Amniotic epithelial cell (primary cell): ENCODE measurements at regions not wholly inside any gene's neighbourhood (a gene's known extent, or its start where the extent isn't known, plus 50 kb on each side); places are given as distances from the start of the nearest gene placed in this dataset.

ENCODE experiments used
- DNase-seq: peaks from one replicate; pipeline ENCODE4 v3.0.0-alpha.2; 2010; ENCODE audit warnings: low read depth

- no peak for DNase-seq
These were observed 376.2 kb downstream of the SOX11 start for GRCh38 chr2:6068429-6068828.

DNA sequence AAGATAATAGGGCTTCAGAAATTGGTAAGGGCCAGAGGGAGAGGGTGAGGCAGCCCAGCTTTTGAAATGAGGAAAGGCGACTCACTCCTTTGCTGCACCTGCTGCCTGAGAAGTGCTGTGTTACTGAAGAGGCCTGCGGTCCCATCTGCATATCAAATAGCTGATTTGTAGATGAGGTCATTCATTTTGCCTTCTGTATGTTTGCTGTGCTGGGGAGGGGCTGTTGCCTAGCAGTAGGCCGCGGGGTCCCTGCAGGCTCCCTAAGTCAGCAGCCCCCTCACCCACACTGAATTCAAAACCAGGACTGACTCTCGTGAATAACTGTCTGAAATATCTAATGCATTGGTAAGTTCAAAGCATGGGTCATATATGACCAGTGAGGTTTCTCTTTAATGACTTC is 377.2 kb downstream of the SOX11 start:
- no peak for DNase-seq

GRCh38 chr2:6071519-6071918 is 379.3 kb downstream of the SOX11 start:
- DNase-seq: no peak

- no peak for DNase-seq
These were observed 380.1 kb downstream of the SOX11 start for GRCh38 chr2:6072276-6072675.

GRCh38 chr2:6072768-6073167 is 380.6 kb downstream of the SOX11 start:
- DNase-seq: no peak

DNA sequence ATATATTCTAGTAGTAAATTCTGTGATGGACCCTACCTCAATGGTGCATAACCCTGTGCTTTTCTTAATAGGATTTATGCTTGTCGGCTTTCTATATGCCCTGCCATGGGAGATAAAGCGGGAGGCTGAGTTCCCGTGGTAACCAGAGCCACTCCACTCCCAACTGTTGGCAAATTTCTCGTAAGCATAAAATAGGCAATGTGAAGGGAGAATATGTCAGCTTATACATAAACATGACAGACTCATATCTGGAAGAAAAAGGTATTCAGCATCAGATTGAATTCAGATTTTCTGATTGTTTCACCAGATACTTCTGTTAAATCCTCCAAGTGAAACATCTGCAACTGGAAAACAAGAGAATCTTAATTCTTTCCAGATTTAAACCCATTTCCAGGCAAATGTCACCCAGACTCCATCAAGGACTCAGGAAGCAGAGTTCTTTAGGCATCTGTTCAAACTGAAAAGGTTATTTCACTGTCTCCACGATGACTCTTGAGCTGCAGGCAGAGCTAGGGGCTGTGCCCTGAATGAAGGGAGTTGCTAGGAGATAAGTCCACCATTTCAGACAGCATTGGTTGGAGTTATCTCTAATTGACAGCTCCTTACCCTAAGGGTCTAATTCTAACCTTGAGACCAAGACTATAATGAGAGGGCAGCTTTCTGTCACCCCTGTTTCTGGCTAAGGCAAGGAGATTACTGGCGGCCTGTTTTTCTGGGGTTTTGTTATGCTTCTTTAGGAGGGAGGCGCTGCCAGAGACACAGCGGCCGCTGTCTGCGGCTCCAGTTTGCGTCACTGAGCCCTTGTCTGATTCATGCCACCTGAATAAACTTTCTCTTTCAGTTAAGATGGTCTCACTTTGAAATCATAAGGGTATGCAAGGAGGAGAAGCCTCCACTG is 381.3 kb downstream of the SOX11 start:
- peak; percentile 12 for DNase-seq

- no peak for DNase-seq
These were observed 382.0 kb downstream of the SOX11 start for GRCh38 chr2:6074089-6074643.

DNA sequence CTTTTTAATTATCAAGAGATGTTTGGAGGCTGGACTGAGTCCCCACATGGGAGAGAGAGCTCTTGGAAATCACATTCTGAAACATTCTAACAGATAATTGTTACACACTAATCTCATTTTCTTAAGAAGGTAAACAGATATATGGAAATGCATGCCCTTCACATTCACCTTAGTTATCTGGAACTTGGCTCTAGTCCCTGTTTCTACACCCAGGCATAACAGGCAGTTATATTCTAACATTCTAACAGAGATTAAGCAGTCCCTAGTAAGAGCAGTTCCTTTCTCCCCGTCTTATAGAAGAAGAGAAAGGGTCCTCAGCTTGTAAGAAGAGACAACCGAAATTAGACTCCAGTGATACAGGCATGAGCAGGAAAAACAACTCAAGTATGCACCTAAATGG is 385.4 kb downstream of the SOX11 start:
- no peak for DNase-seq

- DNase-seq: no peak
These were observed 386.2 kb downstream of the SOX11 start for GRCh38 chr2:6078414-6078813.

DNA sequence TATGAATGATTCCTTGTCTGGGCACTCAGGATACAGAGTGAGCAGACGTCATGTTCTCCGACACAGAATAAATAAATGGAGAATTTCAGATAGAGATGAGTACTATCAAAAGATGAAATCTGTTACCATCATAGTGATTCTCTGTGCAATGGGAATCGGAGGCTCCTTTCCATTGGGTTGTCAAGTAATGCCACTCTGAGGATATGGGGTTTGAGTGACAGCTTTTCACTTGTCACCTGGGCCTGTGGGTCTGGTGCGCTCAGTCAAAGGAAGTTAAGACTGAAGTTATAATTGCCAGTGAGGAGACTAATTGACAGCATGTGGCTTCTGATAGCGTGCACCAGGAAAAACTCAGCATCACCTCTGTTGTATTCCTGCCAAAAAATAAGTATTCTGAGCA is 387.2 kb downstream of the SOX11 start:
- no peak for DNase-seq

DNA sequence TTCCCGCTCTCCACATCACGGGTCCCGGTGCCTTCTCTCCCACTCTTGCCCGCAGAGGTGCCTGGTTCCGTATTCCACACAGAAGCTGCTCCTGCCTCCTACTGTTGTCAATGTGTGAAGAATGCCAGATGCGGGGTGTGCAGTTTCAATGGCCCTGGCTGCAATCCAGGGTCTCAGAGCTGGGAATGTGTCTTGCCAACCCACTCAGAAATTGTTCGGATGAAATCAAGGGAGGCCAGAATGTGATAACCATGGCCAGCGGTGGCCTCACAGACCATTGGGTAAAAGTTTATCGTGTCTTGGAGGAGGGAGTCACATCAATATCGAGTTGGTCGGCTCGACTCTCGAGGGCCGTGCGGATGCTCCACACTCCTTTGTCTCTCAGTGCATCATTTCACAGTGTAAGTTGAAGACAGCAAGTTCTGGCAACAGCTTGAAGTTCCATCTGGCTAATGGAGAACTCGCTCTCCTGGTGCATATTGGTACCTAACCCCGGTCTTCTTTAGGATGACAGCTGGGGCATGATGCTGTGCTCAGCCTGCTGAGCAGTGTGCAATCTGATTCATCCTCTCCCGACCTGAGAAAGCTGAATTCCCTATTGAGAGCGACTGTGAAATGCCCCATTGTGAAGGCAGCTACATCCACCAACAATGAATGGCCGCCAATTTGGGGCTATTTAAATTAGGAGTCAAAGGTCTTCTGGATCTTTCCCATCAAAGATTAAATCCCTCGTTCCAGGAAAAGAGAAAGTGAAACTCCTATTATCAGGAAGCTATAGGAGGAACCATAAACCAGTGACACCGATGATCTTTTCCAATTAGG is 389.0 kb downstream of the SOX11 start:
- no peak for DNase-seq

DNA sequence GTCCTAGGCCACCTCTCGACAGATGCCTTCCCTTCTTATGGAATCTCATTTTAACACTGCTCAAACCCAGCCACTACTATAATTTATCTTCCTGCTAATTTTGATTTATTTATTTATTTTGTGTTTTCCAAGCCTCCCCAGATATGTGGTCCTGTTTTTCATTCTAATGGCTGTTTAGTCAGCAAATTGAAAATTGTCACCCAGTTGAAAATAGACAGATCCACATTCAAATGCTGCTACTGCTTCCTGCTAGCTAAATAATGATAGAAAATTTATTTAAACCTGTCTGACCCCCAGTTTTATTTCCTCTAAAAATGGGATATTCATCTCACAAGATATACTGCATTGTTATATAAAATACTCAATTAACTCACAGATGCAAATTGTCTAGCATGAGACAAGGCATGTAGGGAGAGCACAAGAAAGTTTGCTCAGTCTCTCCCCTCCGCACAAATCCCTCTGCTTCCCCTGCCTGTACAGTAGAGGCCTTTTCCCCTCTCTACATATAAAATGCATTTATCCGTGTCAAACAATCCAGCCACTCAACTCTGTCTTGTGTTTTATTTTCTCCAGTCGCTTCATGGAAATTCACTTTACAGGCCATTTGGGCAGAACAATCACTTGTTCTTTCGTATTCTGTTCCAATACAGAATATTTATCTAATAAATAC is 389.9 kb downstream of the SOX11 start:
- DNase-seq: no peak

DNA sequence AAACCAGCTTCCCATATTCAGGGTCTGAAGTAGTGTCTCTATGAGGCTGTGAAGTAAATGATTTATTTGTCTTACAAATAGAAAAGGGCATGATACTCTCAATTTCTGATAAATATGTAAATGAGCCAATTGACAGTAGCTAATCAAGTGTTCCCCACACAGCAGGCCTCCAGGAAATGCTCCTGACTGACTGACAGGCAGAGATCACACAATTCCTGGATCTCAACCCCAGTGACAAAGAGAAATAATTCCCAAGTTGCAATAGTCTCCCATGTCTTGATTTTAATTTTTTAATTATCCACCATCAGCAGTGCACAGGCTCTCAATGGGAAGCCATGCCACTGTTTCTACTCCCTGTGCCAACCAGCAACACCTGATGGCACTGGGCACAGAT is 390.4 kb downstream of the SOX11 start:
- DNase-seq: no peak

- DNase-seq: no peak
These were observed 391.0 kb downstream of the SOX11 start for GRCh38 chr2:6083136-6083535.

DNA sequence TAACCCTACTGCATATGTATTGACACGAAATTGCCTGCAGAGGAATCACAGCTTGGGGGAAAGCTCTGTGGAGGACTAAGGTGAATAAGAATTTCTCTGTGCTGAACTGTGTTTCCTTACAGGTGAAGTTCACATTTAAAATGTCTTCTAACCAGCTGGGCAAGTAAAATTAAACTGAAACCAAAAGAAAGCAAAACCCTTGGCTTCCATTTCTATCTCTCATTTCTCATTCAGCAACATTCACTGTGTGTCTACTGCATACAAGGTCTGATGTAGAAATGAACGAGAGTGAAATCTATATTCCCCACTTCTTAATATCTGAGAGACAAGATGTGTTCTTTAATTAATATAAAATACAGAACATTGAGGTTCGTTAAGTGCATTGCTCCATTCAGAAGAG is 397.3 kb downstream of the SOX11 start:
- no peak for DNase-seq

GRCh38 chr2:6103372-6103771 is 411.2 kb downstream of the SOX11 start:
- DNase-seq: no peak

GRCh38 chr2:6103949-6104348 is 411.8 kb downstream of the SOX11 start:
- no peak for DNase-seq

GRCh38 chr2:6107290-6107689 is 415.1 kb downstream of the SOX11 start:
- no peak for DNase-seq

GRCh38 chr2:6109831-6110230 is 417.6 kb downstream of the SOX11 start:
- no peak for DNase-seq

DNA sequence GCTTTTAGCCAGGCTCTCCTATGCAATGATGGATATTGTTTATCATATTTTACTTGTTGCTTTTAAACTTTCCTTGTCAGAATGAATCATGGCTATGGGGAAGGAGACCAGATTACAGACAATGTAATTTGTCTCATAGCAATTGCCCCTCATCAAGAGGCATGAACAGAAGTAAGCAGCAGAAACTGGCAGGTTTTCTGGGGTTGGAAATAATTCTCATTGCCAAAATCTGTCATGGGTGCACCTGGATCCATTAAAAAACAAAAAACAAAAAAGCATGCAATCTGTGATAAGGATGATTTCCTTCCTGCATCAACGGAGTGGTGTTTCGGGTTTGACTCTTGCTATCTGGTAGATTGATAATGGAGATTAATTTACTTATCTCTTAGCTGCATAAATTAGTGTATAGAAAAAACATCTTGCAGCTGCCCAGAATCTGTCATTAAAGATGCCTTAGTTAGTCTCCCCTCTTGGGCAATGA is 419.6 kb downstream of the SOX11 start:
- DNase-seq: no peak

GRCh38 chr2:6113786-6114185 is 421.6 kb downstream of the SOX11 start:
- DNase-seq: no peak

- DNase-seq: no peak
These were observed 435.5 kb downstream of the SOX11 start for GRCh38 chr2:6127718-6128117.
